Loucy (cell line): ENCODE measurements at regions not wholly inside any gene's neighbourhood (a gene's known extent, or its start where the extent isn't known, plus 50 kb on each side); places are given as distances from the start of the nearest gene placed in this dataset.

ENCODE experiments used
- EZH2phosphoT487 ChIP-seq: fragments of 200-600 bp; IDR thresholded peaks from 2 replicates; pipeline ENCODE4 v1.6.1; 2018; ENCODE audit warnings: antibody characterized with exemption, mild to moderate bottlenecking, moderate library complexity, borderline replicate concordance
- TF ChIP-seq, protein P1 (sequence below): fragments of 200-600 bp; sonication (generic); conservative IDR thresholded peaks from 2 replicates; pipeline ENCODE4 v1.5.1; 2014; ENCODE audit warnings: mild to moderate bottlenecking, antibody characterized with exemption, low read length

DNA sequence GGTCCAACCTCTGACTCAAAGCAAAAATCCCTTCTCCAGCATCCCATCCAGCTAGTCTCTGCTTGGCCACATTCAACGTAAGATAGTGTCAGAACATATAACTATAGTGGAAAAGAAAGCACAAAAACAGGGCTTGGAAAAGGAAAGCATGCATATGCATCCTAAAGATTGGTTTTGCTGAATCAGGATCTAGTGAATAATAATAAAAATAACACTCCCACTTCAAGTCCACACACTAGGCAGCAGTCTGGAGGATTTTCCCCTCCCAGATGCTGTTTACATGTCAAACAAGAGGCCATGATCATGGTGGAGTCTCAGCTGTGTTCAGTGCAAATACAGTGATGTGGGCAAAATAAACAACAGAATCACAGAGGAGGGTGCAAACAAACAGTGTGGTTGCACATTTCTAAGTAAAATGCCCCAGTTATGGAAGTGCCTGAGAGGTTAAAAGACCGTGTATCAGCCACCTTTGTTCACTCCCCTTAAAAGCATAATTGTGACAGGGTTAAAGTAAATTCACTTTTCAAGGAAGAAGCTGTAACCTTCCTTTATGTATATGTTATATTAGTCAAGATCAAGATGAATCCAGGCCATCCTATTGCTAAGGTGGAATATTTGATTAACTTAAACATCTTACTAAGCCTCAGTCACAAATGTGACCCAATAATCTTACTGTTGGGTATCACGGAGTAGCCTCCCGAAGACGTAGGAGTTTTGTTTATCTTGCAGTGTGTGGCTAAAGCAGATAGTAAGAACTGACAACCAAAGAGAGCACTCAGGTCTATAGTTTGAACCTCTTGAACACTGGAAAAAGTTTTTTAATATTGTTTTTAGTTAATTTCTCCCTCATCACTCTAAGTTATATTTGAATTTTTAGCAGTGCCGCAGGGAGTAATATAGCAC lies 424.5 kb downstream of the SOX2 start:
- TF ChIP-seq, protein P1, sequence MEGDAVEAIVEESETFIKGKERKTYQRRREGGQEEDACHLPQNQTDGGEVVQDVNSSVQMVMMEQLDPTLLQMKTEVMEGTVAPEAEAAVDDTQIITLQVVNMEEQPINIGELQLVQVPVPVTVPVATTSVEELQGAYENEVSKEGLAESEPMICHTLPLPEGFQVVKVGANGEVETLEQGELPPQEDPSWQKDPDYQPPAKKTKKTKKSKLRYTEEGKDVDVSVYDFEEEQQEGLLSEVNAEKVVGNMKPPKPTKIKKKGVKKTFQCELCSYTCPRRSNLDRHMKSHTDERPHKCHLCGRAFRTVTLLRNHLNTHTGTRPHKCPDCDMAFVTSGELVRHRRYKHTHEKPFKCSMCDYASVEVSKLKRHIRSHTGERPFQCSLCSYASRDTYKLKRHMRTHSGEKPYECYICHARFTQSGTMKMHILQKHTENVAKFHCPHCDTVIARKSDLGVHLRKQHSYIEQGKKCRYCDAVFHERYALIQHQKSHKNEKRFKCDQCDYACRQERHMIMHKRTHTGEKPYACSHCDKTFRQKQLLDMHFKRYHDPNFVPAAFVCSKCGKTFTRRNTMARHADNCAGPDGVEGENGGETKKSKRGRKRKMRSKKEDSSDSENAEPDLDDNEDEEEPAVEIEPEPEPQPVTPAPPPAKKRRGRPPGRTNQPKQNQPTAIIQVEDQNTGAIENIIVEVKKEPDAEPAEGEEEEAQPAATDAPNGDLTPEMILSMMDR: no peak
- no peak for TF ChIP-seq EZH2phosphoT487
